T-helper 2 cell treated with Interferon-gamma antibody and Interleukin-4, amounts not matched to agents 100 ng/mL and 5 ng/mL, for 36 hours (primary cell): ENCODE measurements at regions not wholly inside any gene's neighbourhood (a gene's known extent, or its start where the extent isn't known, plus 50 kb on each side); places are given as distances from the start of the nearest gene placed in this dataset.

ENCODE experiments used
- intact Hi-C: fragments of 100-400 bp; cut with micrococcal nuclease; formaldehyde crosslinking; loops from one replicate; pipeline ENCODE4 v1.15.1; 2023

- intact Hi-C loops: loop anchor here (5.0 kb wide), 1 partner anchor 1063 kb away; no protein-coding TSS in a partner anchor
Measured at GRCh38 chr17:70629902-70630301, 460.6 kb downstream of the KCNJ2 start.

- intact Hi-C loops: loop anchor here (1.0 kb wide), 1 partner anchor 1904 kb away; no protein-coding TSS in a partner anchor
Measured at GRCh38 chr17:70636517-70637133, 467.3 kb downstream of the KCNJ2 start.

GRCh38 chr17:70642059-70642458 is 472.7 kb downstream of the KCNJ2 start:
- intact Hi-C loops: no loop called here

GRCh38 chr17:70644096-70644495 is 474.8 kb downstream of the KCNJ2 start:
- intact Hi-C loops: no loop called here

- intact Hi-C loops: no loop called here
Measured at GRCh38 chr17:70646673-70647072, 477.3 kb downstream of the KCNJ2 start.

GRCh38 chr17:70648166-70648565 is 478.8 kb downstream of the KCNJ2 start:
- intact Hi-C loops: no loop called here

GRCh38 chr17:70653850-70654249 is 484.5 kb downstream of the KCNJ2 start:
- intact Hi-C loops: no loop called here

- intact Hi-C loops: no loop called here
Measured at GRCh38 chr17:70654706-70655105, 485.4 kb downstream of the KCNJ2 start.

- intact Hi-C loops: no loop called here
Measured at GRCh38 chr17:70655176-70655958, 486.0 kb downstream of the KCNJ2 start.

- intact Hi-C loops: no loop called here
Measured at GRCh38 chr17:70658317-70658716, 489.0 kb downstream of the KCNJ2 start.

- intact Hi-C loops: no loop called here
Measured at GRCh38 chr17:70658840-70659239, 489.5 kb downstream of the KCNJ2 start.

- intact Hi-C loops: no loop called here
Measured at GRCh38 chr17:70661342-70662222, 492.2 kb downstream of the KCNJ2 start.

- intact Hi-C loops: no loop called here
Measured at GRCh38 chr17:70668276-70668937, 499.1 kb downstream of the KCNJ2 start.

- intact Hi-C loops: no loop called here
Measured at GRCh38 chr17:70668938-70669778, 499.8 kb downstream of the KCNJ2 start.

GRCh38 chr17:70674061-70674460 is 504.7 kb downstream of the KCNJ2 start:
- intact Hi-C loops: no loop called here

- intact Hi-C loops: no loop called here
Measured at GRCh38 chr17:70675070-70675590, 505.8 kb downstream of the KCNJ2 start.

- intact Hi-C loops: no loop called here
Measured at GRCh38 chr17:70677783-70678647, 508.7 kb downstream of the KCNJ2 start.

- intact Hi-C loops: no loop called here
Measured at GRCh38 chr17:70678889-70679288, 509.6 kb downstream of the KCNJ2 start.

GRCh38 chr17:70683936-70684335 is 514.6 kb downstream of the KCNJ2 start:
- intact Hi-C loops: no loop called here
